ENCODE measurements at regions not wholly inside any gene's neighbourhood (a gene's known extent, or its start where the extent isn't known, plus 50 kb on each side); places are given as distances from the start of the nearest gene placed in this dataset.

DNA sequence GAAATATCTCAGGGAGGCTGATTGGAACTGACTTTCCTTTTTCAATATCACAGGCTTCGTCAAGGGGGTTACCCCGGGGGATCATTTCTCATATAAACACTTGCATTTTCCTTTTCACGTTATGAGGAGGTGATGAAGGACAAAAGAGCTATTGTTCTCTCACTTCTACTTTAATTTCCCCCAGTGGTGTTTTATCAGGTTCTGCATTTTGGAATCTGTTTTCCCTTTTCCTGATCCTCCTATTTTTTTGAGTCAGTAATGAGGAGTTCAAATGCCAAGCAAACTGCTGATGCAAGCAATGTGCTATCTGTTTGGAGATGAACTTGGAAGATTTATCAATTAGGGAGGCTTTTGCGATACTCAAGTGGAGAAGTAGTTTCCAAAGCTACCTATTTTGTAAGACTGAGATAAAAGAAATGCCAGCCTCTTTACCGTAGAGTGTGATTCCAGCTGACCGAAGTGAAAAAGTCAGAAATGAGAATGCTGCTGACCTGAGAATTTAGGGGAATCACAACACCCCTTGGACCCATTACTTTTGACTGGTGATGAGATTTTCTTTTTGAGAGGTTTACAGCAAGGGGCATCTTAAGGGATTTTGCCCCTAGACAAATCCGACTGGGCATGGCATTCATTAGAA, 556.0 kb downstream of the RNF144A start:
- TF ChIP-seq, protein P1, sequence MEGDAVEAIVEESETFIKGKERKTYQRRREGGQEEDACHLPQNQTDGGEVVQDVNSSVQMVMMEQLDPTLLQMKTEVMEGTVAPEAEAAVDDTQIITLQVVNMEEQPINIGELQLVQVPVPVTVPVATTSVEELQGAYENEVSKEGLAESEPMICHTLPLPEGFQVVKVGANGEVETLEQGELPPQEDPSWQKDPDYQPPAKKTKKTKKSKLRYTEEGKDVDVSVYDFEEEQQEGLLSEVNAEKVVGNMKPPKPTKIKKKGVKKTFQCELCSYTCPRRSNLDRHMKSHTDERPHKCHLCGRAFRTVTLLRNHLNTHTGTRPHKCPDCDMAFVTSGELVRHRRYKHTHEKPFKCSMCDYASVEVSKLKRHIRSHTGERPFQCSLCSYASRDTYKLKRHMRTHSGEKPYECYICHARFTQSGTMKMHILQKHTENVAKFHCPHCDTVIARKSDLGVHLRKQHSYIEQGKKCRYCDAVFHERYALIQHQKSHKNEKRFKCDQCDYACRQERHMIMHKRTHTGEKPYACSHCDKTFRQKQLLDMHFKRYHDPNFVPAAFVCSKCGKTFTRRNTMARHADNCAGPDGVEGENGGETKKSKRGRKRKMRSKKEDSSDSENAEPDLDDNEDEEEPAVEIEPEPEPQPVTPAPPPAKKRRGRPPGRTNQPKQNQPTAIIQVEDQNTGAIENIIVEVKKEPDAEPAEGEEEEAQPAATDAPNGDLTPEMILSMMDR (IDR thresholded peaks at IDR 0.05 in 4 of 5, conservative IDR thresholded peaks at IDR 0.05 in 1 of 5), result no peak
- no peak for TF ChIP-seq POLR2A (IDR thresholded peaks at IDR 0.05)
